ENCODE measurements at regions not wholly inside any gene's neighbourhood (a gene's known extent, or its start where the extent isn't known, plus 50 kb on each side); places are given as distances from the start of the nearest gene placed in this dataset.
A peak's percentile ranks its signal among the peaks of the same experiment; 100 is the strongest.

- DNase-seq, result no peak
- H3K9me3 ChIP-seq, result no peaks in the 10 kb centered on the region
- no peak for TF ChIP-seq POLR2A (IDR thresholded peaks at IDR 0.05)
- no peak for TF ChIP-seq CTCF (IDR thresholded peaks at IDR 0.05)
- no peaks in the 10 kb centered on the region for H3K27me3 ChIP-seq
- H3K4me1 ChIP-seq, result no peaks in the 10 kb centered on the region
- H3K4me3 ChIP-seq, result no peak overlapping the region
- H3K27ac ChIP-seq, result no peak overlapping the region
- no peaks in the 10 kb centered on the region for H3K36me3 ChIP-seq
Measured at GRCh38 chrX:97740886-97741285, 857.2 kb downstream of the RPA4 start.

- no peaks in the 10 kb centered on the region for H3K27me3 ChIP-seq
- H3K36me3 ChIP-seq, result no peaks in the 10 kb centered on the region
- no peaks in the 10 kb centered on the region for H3K4me1 ChIP-seq
- no peak overlapping the region for H3K4me3 ChIP-seq
- H3K27ac ChIP-seq, result no peak overlapping the region
- DNase-seq, result no peak
- H3K9me3 ChIP-seq, result no peaks in the 10 kb centered on the region
- TF ChIP-seq POLR2A (IDR thresholded peaks at IDR 0.05) (no peak), CTCF (IDR thresholded peaks at IDR 0.05) (peak in 2 of 6 experiments; percentile 16 to 29)
Measured at GRCh38 chrX:97743014-97743413, 859.3 kb downstream of the RPA4 start.

GRCh38 chrX:97747346-97747745 lies 863.6 kb downstream of the RPA4 start:
- no peak for DNase-seq
- no peaks in the 10 kb centered on the region for H3K4me1 ChIP-seq
- no peaks in the 10 kb centered on the region for H3K9me3 ChIP-seq
- TF ChIP-seq CTCF (IDR thresholded peaks at IDR 0.05), result no peak
- no peak for TF ChIP-seq POLR2A (IDR thresholded peaks at IDR 0.05)
- H3K27me3 ChIP-seq, result no peaks in the 10 kb centered on the region
- no peaks in the 10 kb centered on the region for H3K36me3 ChIP-seq
- no peak overlapping the region for H3K4me3 ChIP-seq
- no peak overlapping the region for H3K27ac ChIP-seq

- Histone ChIP-seq H3K27ac (no peak overlapping the region), H3K36me3 (no peaks in the 10 kb centered on the region), H3K27me3 (no peaks in the 10 kb centered on the region), H3K4me3 (no peak overlapping the region), H3K4me1 (no peaks in the 10 kb centered on the region), H3K9me3 (no peaks in the 10 kb centered on the region)
- no peak for DNase-seq
- TF ChIP-seq POLR2A (IDR thresholded peaks at IDR 0.05), result no peak
- no peak for TF ChIP-seq CTCF (IDR thresholded peaks at IDR 0.05)
Measured at GRCh38 chrX:97751016-97751415, 867.3 kb downstream of the RPA4 start.

- H3K27ac ChIP-seq, result no peak overlapping the region
- TF ChIP-seq POLR2A (IDR thresholded peaks at IDR 0.05) (no peak), CTCF (IDR thresholded peaks at IDR 0.05) (no peak)
- H3K4me3 ChIP-seq, result no peak overlapping the region
- H3K36me3 ChIP-seq, result no peaks in the 10 kb centered on the region
- no peaks in the 10 kb centered on the region for H3K9me3 ChIP-seq
- H3K27me3 ChIP-seq, result no peaks in the 10 kb centered on the region
- DNase-seq, result no peak
- no peaks in the 10 kb centered on the region for H3K4me1 ChIP-seq
Measured at GRCh38 chrX:97751735-97752134, 868.0 kb downstream of the RPA4 start.

GRCh38 chrX:97756879-97757278 lies 873.2 kb downstream of the RPA4 start:
- no peak for DNase-seq
- H3K9me3 ChIP-seq, result no peaks in the 10 kb centered on the region
- no peaks in the 10 kb centered on the region for H3K4me1 ChIP-seq
- H3K4me3 ChIP-seq, result no peak overlapping the region
- no peaks in the 10 kb centered on the region for H3K27me3 ChIP-seq
- TF ChIP-seq POLR2A (IDR thresholded peaks at IDR 0.05), result no peak
- no peak for TF ChIP-seq CTCF (IDR thresholded peaks at IDR 0.05)
- no peak overlapping the region for H3K27ac ChIP-seq
- no peaks in the 10 kb centered on the region for H3K36me3 ChIP-seq
